Activated naive CD4-positive, alpha-beta T cell treated with anti-CD3 and anti-CD28 coated beads, Interleukin-2, amount 50 U/mL, for 24 hours (primary cell): ENCODE measurements at regions not wholly inside any gene's neighbourhood (a gene's known extent, or its start where the extent isn't known, plus 50 kb on each side); places are given as distances from the start of the nearest gene placed in this dataset.

Source experiments
- H3K27ac Mint-ChIP-seq: one replicate; pipeline ENCODE4 v1.8.0; 2021; ENCODE audit warnings: mild to moderate bottlenecking, mixed read lengths
- H3K27me3 Mint-ChIP-seq: one replicate; pipeline ENCODE4 v1.8.0; 2021; ENCODE audit warnings: mixed read lengths
- H3K36me3 Mint-ChIP-seq: one replicate; pipeline ENCODE4 v1.8.0; 2021; ENCODE audit warnings: mixed read lengths
- H3K4me1 Mint-ChIP-seq: one replicate; pipeline ENCODE4 v1.8.0; 2021; ENCODE audit warnings: mixed read lengths
- H3K4me3 Mint-ChIP-seq: one replicate; pipeline ENCODE4 v1.8.0; 2021; ENCODE audit warnings: mild to moderate bottlenecking, mixed read lengths
- H3K9me3 Mint-ChIP-seq: one replicate; pipeline ENCODE4 v1.8.0; 2021; ENCODE audit warnings: mixed read lengths

DNA sequence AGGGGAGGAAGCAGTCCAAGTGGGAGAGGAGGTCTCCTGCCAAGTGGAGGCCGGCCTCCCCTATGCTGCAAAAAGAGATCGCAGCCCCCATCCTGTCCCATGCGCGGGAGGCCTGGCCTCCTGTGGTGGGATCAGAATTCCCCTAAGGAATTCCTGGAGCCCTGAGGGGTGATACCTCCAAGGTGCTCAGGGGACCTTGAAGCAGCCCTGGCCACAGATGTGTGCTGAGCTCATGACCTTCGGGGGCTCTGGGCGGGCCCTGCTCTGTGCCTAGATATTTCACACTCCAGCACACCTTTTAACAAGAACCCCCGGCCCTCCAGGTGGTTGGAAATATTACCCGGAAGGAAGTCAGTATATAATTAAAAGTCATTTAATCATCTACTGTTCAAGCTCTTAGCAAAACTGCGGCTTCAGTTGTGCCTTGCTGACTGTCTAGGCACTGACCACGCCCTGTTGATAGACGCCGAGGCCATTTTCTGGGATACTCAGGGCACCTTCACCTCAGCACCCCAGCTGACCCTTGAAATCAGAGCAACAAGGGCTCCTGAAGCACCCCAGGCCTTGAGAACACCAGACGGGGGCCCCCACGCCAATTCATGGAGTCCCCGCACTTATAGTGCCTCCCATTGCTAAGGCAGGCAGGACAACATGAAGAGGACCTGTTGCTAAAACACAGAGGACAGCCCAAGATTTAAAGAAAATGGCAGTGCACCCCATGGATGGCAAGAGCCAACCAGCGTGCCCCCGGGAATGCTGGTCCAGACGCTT, 119.1 kb downstream of the NDUFA10 start:
- H3K4me3 Mint-ChIP-seq, result no peak overlapping the region
- no peaks in the 10 kb centered on the region for H3K9me3 Mint-ChIP-seq
- H3K36me3 Mint-ChIP-seq, result no peaks in the 10 kb centered on the region
- H3K4me1 Mint-ChIP-seq, result peaks cover 7% of the 10 kb centered on the region
- H3K27ac Mint-ChIP-seq, result no peak overlapping the region
- no peaks in the 10 kb centered on the region for H3K27me3 Mint-ChIP-seq

DNA sequence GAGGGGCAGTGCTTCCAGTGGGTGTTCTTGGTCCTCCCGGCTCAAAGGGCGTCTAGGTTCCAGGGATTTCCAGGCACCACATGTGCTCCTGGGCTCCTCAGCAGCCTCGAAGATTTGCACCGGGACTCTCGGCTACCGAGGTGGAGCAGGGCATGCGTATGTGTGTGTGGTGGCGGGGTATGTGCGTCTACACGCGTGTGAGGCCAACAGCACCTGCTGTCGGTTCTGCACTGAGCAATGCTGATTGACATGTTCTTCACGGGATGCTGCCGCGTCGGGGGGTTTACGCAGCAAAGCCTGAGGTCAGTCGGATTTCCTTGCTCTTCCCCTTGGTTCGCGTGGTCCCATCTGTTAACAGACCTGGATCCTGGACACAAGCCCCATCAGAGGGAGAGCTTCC, 119.8 kb downstream of the NDUFA10 start:
- Mint-ChIP-seq H3K4me1 (peaks cover 2% of the 10 kb centered on the region), H3K36me3 (no peaks in the 10 kb centered on the region)

DNA sequence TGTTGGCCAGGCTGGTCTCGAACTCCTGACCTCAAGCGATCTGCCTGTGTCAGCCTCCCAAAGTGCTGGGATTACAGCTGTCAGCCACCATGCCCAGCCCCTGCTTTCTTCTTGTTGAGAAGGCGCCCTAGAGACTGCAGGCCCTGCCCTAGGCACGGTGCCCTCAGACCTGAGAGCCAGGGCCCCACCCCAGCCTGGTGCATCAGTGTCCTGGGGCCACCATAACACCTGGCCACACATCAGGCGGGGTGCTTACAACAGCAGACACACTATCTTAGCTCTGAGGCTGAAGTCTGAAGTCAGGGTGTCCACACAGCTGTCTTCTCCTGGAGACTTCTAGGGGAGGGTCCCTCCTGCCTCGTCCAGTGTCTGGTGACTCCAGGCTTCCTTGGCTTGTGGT, 120.6 kb downstream of the NDUFA10 start:
- H3K36me3 Mint-ChIP-seq, result no peaks in the 10 kb centered on the region
- H3K9me3 Mint-ChIP-seq, result no peaks in the 10 kb centered on the region
- no peak overlapping the region for H3K4me3 Mint-ChIP-seq
- H3K27me3 Mint-ChIP-seq, result no peaks in the 10 kb centered on the region
- no peaks in the 10 kb centered on the region for H3K4me1 Mint-ChIP-seq
- H3K27ac Mint-ChIP-seq, result no peak overlapping the region

More for the DNA sequence above, 119.8 kb downstream of the NDUFA10 start:
- no peaks in the 10 kb centered on the region for H3K9me3 Mint-ChIP-seq
- no peaks in the 10 kb centered on the region for H3K27me3 Mint-ChIP-seq
- H3K4me3 Mint-ChIP-seq, result no peak overlapping the region
- no peak overlapping the region for H3K27ac Mint-ChIP-seq

DNA sequence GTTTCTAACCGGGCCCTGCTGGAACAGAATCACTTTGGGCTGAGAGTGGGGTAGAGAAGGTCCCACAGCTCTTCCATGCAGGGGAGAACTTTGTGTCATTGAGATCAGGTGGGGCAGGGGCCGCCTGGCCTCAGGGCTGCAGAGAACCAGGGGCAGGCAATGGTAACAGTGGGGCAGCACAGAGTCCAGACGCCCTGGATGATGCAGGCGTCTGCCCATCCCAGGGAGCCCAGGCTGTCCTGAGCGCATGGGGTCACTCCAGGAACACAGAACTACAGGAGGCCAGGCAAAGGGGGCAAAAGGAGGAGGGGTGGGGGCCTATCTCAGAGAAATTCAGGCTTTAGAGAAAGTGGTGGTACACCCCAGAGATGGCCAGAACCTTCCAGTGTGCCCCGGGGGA, 121.3 kb downstream of the NDUFA10 start:
- no peak overlapping the region for H3K27ac Mint-ChIP-seq
- no peak overlapping the region for H3K4me3 Mint-ChIP-seq
- no peaks in the 10 kb centered on the region for H3K36me3 Mint-ChIP-seq
- no peaks in the 10 kb centered on the region for H3K4me1 Mint-ChIP-seq
- H3K9me3 Mint-ChIP-seq, result no peaks in the 10 kb centered on the region
- no peaks in the 10 kb centered on the region for H3K27me3 Mint-ChIP-seq

DNA sequence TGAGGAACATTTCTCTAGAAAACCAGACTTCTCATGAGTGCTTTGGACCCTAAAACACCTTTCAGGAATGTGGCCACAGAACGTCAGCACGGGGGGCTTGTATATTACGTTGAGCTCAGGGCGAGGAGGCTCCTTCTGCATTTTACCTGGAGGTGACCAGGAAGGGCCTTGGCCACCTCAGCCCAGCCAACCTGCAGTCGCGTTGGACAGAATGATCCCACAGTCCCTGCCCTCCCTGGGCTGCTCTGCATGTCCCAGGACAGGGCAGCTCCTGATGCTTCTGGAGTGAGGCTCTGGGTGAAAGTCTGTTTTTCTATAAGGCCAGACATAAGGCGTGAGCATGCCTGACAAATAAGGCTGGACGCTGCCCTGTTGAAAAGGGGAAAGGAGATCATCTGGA, 121.9 kb downstream of the NDUFA10 start:
- no peak overlapping the region for H3K27ac Mint-ChIP-seq
- H3K4me1 Mint-ChIP-seq, result no peaks in the 10 kb centered on the region
- H3K36me3 Mint-ChIP-seq, result no peaks in the 10 kb centered on the region
- H3K9me3 Mint-ChIP-seq, result no peaks in the 10 kb centered on the region
- no peaks in the 10 kb centered on the region for H3K27me3 Mint-ChIP-seq
- H3K4me3 Mint-ChIP-seq, result no peak overlapping the region

DNA sequence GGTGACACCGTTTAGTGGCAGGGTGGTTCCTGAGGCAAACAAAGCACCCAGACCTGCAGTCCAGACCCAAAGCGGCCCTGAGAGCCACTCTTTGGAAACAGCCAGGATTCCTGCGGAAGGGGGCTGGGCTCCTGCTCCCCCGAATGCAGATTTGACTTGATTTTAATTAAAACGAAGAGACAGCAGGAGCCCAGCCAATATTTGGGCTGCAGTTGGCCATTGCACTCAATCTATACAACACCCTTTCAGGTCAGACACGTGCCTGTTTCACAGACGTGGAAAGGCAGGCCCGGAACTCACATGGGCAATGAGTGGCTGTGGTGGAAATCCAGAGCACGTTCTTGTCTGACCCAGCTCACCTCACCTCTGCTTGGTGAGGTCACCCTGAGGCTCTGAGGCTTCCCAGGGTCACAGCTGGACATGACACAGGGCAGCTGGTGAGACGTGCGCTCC, 122.4 kb downstream of the NDUFA10 start:
- no peaks in the 10 kb centered on the region for H3K27me3 Mint-ChIP-seq
- no peak overlapping the region for H3K27ac Mint-ChIP-seq
- H3K4me3 Mint-ChIP-seq, result no peak overlapping the region
- H3K36me3 Mint-ChIP-seq, result no peaks in the 10 kb centered on the region
- H3K4me1 Mint-ChIP-seq, result no peaks in the 10 kb centered on the region
- no peaks in the 10 kb centered on the region for H3K9me3 Mint-ChIP-seq

DNA sequence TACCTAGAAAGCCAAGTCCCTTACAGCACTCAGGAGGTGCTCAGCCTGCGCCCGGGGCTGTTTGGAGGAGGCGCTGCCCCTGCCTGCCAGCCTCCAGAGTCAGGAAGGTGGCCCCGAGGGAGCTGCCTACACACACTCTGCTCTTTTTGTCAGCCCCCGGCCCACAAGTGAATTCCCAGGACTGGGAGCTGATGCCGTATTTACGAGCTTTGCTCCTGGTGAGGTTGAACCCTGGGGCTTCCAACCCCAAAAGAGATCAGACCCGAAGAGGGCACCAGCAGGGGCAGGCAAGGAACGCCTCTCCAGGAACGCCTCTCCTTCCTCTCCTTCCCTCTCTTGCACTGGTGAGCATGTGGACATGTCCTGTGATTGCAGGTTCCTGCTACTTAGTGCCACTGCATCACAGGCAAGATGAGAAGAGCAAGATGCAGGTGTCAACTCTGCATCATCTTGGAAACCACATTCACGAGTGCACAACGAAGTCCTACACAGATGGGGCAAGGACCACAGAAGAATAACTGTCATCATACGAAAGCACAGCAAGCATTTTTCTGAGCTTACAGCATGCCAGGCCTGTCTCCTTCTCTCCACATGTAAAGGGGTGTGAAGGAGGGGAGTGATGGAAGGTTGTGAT, 126.7 kb downstream of the NDUFA10 start:
- H3K36me3 Mint-ChIP-seq, result no peaks in the 10 kb centered on the region
- no peaks in the 10 kb centered on the region for H3K9me3 Mint-ChIP-seq
- H3K4me3 Mint-ChIP-seq, result no peak overlapping the region
- no peak overlapping the region for H3K27ac Mint-ChIP-seq
- H3K4me1 Mint-ChIP-seq, result no peaks in the 10 kb centered on the region
- H3K27me3 Mint-ChIP-seq, result peaks cover 7% of the 10 kb centered on the region

DNA sequence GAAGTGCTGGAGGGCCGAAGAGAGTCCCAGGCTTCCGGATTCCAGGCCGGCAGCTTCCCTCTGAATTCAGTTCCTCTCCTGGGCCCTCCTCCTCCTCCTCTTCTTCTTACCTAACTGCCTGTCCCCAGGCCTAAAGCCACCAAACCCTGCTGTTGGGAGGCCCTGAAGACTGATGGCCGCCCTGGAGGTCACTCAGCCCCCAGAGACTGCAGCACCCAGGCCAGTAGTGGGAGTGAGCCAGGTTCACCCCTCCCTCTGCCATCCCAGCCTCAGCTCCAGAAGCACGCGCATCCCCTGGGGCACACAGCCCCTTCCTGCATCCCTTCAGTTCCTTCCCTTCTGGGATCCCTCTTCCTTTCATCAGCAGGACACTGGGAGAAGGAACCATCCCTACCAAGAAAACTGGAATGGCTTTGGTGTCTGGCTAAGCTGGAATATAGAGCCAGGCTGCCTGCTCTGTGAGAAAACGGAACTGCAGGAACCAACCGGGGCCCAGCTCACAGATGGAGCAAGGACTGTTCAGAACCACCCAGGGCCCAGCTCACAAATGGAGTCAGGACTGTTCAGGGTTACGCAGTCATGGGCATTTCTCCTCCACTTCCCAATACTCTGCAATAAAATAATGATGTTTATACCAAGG, 127.4 kb downstream of the NDUFA10 start:
- no peaks in the 10 kb centered on the region for H3K36me3 Mint-ChIP-seq
- no peaks in the 10 kb centered on the region for H3K9me3 Mint-ChIP-seq
- H3K4me3 Mint-ChIP-seq, result no peak overlapping the region
- H3K4me1 Mint-ChIP-seq, result no peaks in the 10 kb centered on the region
- H3K27me3 Mint-ChIP-seq, result peaks cover 7% of the 10 kb centered on the region
- no peak overlapping the region for H3K27ac Mint-ChIP-seq

DNA sequence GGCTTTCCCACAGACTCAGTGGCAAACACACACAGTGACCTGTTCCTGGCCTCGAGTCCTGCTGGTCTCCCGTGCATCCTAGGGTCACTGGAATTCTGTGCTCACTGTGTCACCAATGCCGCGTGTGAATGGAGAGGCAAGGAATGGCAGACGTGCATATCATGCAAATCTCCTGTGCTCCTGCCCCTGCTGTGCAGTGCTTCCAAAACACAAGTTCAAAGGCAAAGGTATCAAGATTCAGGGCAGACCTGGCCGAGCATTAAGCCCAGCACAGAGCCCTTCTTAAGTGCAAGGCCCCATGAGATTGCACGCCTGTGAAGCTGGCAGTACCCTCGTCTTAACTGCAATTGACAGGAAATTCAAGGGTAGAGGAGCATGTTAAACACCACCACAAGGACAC, 129.1 kb downstream of the NDUFA10 start:
- Mint-ChIP-seq H3K4me1 (no peaks in the 10 kb centered on the region), H3K9me3 (no peaks in the 10 kb centered on the region), H3K27ac (no peak overlapping the region), H3K4me3 (no peak overlapping the region), H3K27me3 (peaks cover 7% of the 10 kb centered on the region), H3K36me3 (no peaks in the 10 kb centered on the region)

DNA sequence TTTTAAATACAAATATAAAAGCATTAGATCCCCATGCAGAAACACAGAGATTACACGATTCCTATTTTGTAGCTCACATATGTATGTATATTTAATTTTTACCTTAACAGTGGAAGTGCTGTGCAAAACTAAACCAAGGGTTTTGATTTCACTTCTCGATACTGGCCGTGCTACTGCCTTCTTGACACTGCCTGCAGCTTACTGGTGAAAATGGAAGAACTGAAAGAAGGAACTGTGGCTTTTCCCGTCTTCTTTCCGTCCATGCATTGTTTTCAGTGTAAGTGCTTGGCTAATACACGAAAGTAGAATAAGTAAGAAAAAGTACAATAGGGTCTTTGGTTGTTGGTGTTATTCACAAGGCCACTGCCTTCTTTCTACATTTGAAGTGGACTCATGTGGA, 129.5 kb downstream of the NDUFA10 start:
- no peaks in the 10 kb centered on the region for H3K9me3 Mint-ChIP-seq
- H3K4me1 Mint-ChIP-seq, result no peaks in the 10 kb centered on the region
- no peak overlapping the region for H3K27ac Mint-ChIP-seq
- peaks cover 7% of the 10 kb centered on the region for H3K27me3 Mint-ChIP-seq
- no peaks in the 10 kb centered on the region for H3K36me3 Mint-ChIP-seq
- H3K4me3 Mint-ChIP-seq, result no peak overlapping the region

DNA sequence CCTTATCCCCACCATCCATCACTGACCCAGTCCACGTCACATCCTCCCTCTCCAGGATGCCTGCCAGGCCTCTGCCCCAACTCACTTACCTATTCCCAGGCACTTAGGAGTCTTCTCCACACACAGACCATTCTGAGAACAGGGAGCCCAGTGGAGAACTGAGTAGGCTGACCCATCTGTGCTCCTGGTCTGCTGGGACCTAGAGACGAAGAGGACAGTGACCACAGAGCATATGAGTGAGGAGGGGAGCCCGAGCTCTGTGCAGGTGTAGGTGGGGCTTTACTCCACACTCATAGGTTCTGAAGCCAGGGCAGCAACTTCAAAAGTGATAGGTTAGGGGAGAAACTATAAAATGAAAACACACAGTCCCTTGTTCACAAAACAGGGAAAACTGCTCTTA, 130.0 kb downstream of the NDUFA10 start:
- no peak overlapping the region for H3K27ac Mint-ChIP-seq
- H3K4me3 Mint-ChIP-seq, result no peak overlapping the region
- no peaks in the 10 kb centered on the region for H3K9me3 Mint-ChIP-seq
- H3K36me3 Mint-ChIP-seq, result no peaks in the 10 kb centered on the region
- peaks cover 7% of the 10 kb centered on the region for H3K27me3 Mint-ChIP-seq
- H3K4me1 Mint-ChIP-seq, result no peaks in the 10 kb centered on the region

DNA sequence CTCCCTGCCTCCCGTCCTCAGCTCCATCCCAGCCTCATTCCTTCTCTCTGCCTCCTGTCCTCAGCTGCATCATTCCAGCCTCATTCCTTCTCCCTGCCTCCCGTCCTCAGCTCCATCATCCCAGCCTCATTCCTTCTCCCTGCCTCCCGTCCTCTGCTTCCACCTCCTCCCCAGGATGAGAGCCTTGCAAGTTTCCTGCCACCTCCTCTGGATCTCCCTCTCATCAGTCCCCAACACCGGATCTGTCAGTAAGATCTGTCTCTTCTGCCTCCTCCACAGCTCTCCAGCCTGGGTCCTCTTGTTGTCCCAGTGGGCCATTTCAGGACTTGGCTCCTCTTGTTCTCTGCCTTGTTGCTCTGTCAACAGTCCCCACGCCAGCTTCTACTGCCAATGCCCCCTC, 130.9 kb downstream of the NDUFA10 start:
- Mint-ChIP-seq H3K9me3 (no peaks in the 10 kb centered on the region), H3K4me3 (no peak overlapping the region), H3K27ac (no peak overlapping the region), H3K4me1 (no peaks in the 10 kb centered on the region), H3K27me3 (peaks cover 7% of the 10 kb centered on the region), H3K36me3 (no peaks in the 10 kb centered on the region)

DNA sequence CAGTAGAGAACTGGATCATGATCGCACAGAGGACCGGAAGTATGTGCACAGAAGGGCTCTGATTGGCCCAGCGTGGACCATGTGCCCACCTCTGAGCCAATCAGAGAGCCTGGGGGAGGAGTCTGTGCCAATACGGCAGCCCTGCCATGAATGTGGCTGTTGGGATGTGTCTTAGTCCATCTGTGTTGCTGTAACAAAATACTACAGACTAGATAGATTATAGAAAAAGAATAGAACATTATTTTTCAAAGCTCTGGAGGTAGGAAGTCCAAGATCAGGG, 132.0 kb downstream of the NDUFA10 start:
- no peak overlapping the region for H3K27ac Mint-ChIP-seq

DNA sequence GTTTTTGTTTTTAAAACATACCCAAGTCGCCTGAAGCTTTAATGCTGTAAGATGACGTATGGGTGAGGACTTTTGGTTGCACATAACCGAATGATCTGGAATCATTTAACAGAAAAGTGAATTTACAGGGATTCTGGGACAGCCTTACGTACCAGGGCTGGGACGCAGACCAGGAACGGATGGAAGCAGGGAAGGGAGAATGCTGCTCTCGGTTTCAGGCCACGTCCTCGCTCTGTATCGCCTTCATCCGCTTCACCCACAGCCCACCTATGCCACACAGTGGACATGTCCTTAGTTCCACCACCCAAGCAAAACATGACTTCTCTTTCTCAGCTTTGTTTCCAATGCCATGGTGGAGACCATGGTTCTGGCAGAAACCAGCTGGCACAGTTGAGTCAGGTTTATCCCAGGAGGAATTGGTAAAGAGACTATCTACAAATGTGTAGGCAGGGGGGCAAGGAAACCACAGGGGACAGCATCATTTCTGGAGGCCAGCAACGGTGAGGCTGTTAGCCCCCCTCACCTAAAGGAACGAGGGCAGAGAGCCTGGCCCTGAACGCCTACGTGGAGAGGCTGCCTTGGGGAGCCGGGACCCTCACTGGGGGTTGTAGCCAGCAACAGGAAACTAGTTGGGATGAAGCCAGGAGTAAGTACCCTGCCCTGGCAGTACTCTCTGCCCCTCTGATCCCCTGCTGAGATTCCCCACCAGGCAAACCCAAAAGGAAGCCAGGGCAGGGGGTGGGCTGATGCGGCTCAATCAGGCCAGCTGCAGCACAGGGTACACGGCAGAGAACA, 132.5 kb downstream of the NDUFA10 start:
- H3K36me3 Mint-ChIP-seq, result no peaks in the 10 kb centered on the region
- peaks cover 7% of the 10 kb centered on the region for H3K27me3 Mint-ChIP-seq
- no peak overlapping the region for H3K27ac Mint-ChIP-seq
- no peaks in the 10 kb centered on the region for H3K4me1 Mint-ChIP-seq
- no peak overlapping the region for H3K4me3 Mint-ChIP-seq
- H3K9me3 Mint-ChIP-seq, result no peaks in the 10 kb centered on the region

More for the DNA sequence above, 132.0 kb downstream of the NDUFA10 start:
- Mint-ChIP-seq H3K27me3 (peaks cover 7% of the 10 kb centered on the region), H3K4me3 (no peak overlapping the region), H3K9me3 (no peaks in the 10 kb centered on the region), H3K36me3 (no peaks in the 10 kb centered on the region), H3K4me1 (no peaks in the 10 kb centered on the region)

DNA sequence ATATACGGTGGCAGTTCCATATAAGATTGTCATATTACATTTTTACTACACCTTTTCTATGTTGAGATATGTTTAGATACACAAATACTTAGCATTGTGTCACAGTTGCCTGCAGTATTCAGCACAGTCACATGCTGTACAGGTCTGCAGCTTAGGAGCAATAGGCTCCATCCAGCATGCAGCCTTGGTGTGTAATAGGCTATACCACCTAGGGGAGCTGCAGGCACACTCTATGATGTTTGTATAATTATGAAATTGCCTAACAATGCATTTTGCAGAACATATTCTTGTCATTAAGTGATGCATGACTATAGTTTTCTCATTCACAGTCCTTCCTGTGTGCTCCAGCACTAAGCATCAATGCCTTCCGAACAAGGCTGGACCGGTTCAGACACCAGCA, 133.4 kb downstream of the NDUFA10 start:
- Mint-ChIP-seq H3K9me3 (peaks cover under 1% of the 10 kb centered on the region), H3K27me3 (peaks cover 7% of the 10 kb centered on the region), H3K36me3 (no peaks in the 10 kb centered on the region), H3K4me1 (no peaks in the 10 kb centered on the region), H3K4me3 (no peak overlapping the region), H3K27ac (no peak overlapping the region)
